Fibroblast of skin of right biceps (primary cell): ENCODE measurements at regions not wholly inside any gene's neighbourhood (a gene's known extent, or its start where the extent isn't known, plus 50 kb on each side); places are given as distances from the start of the nearest gene placed in this dataset.
A peak's percentile ranks its signal among the peaks of the same experiment; 100 is the strongest.
"Not testable (repeated sequence)": the region's sequence is repeated elsewhere in the genome, so short reads cannot be mapped to it uniquely, and the experiment has no call there.

Experiments used
- DNase-seq: peaks from one replicate; pipeline ENCODE4 v3.0.0-alpha.2; 2013

DNA sequence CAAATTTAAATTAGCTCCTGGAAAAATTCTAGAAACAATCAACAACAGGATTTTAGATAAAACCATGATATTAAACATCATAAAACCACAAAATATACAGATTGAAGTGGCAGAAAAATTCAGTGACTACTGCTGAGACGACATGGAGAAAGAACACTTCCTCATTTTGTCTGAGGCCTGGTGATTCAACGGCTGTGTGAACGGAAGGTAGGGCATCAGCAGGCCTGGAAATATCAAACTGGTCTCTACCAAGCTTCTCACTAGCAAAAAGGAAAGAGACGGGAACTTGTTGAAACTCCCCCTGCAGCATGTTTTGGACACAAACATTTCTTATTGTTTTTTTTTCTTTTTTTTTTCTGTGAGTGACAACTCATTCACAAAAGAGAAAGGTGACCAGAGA, 58.0 kb upstream of the AHI1 start:
- no peak for DNase-seq

DNA sequence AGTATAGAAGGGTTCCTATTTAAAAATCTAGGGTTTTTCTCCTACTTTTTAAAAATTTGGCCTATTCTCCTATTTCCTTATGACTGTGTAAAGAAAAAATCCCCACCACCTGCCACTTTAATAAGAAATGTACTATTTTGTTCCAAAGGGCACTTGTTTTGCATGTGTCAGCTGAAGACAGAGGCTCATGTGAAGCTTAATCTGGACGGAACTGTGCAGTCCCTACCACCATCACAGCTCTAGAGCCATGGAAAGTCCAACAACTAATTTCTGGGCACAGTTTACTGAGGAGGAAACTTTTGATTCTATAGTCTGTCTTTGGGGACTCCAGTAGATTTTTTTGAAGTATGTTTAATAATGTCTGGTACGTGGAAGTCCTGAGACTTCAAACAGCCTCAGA, 60.0 kb upstream of the AHI1 start:
- no peak for DNase-seq

DNA sequence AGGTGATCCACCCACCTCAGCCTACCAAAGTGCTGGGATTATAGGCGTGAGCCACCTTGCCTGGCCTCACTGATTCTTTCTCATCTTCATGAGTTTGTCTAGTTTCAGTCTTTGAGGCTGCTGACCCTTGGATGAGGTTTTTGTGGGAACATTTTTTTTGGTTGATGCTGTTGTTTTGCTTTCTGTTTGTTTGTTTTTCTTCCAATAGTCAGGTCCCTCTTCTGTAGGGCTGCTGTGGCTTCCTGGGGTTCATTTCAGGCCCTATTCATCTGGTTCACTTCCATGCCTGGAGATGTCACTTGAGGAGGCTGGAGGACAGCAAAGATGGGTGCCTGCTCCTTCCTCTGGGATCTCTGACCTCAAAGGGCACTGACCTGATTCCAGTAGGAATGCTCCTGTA, 68.1 kb upstream of the AHI1 start:
- not testable (repeated sequence) for DNase-seq

GRCh38 chr6:135566311-135567068, 69.0 kb upstream of the AHI1 start:
- no peak for DNase-seq

GRCh38 chr6:135567375-135568083, 70.0 kb upstream of the AHI1 start:
- no peak for DNase-seq

DNA sequence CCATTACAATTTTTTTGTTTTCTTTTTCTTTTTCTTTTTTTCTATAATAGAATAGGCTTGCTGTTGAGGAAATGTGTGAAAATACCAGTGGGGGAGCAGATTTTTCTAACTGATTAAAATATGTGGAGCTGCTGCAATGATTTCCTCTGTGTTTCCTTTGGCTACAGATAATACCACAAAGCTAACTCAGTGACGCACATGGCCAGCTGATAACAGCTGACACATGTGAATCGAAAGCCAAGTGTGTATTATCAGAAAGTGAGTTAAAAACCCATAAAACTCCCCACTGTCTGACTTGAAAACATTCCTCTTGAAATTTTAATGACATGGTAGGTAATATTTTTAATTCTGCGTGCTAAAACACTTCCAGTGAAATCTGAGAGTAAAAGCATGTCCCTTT, 70.8 kb upstream of the AHI1 start:
- DNase-seq = peak; percentile 92

DNA sequence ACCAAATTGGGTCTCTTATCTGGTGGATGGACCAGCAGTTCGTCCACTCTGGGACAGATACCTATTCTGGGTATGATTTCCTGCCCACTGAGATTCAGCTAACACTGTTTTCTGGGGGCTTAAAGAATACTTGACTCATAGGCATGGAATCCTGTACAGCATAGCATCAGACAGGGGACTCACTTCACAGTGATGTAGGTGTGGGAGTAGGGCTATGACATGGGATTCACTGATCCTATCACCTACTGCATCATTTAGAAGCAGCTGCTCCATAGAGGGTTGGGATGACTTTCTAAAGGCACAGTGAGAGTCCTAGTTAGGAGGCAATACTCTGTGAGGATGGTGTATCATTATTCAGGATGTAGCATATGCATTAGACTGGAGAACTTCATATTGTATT, 74.5 kb upstream of the AHI1 start:
- peak; percentile 43 for DNase-seq

DNA sequence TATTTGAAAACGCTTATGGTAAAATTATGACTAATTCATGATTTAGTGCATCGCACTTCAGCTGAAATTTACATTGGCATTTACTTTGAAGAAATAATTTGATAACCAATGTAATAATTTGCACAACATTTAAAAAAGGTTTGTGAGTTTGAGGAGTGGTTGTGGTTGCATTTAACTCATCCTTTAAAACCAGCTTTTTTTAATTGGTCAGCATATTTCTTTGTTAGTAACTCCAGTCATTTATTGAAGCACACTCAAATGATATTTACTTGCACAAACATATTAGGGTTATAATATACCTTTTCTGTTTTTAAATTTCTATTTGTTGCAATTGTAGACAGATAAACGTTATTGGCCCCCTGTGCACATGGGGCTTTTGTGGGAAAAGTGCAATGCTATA, 78.1 kb upstream of the AHI1 start:
- no peak for DNase-seq

- peak; percentile 91 for DNase-seq
These were observed 78.5 kb upstream of the AHI1 start for GRCh38 chr6:135576055-135576454.

DNA sequence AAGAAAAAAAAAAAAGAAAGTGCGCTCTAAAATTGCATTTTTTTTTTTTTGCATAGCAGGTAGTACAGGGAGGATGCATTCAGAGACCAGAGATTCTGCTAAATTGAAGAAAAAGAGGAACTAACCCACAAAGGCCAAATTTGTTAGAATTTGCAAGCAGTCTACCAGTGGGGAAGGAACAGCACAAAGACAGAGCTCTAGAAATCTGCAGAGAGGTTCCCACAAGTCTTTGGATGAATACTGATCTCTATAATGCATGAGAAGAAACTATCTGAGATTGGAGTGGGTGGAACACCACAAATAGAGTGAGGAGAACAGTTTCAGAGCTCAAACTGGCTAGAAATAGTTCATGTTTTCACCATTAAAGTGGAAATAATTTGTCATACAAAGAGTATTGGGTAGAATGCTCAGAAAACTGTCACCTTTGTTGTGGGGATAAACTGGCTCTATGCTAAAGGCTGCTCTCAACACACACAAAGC, 79.6 kb upstream of the AHI1 start:
- DNase-seq = no peak

- no peak for DNase-seq
These were observed 81.4 kb upstream of the AHI1 start for GRCh38 chr6:135578976-135579375.

DNA sequence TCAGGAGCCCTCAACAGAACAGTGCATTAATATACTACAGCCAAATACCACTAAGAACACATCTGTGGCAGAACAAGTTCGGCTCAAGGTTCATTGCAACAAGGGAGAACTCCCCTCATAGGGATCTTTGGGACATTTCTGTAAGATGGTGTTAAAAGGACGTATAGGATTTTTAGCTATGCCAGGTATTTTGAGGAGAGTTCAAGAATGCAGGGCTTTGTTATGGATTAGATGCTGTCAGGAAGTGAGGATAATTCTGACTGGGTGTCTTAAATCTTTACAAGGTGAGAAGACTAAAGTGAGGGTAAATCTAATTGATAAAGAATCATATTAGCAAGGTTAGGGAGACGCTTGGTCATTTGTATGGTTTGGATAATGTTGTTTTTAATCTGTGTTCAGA, 83.7 kb upstream of the AHI1 start:
- DNase-seq = no peak

- DNase-seq = peak; percentile 78
These were observed 85.8 kb upstream of the AHI1 start for GRCh38 chr6:135583256-135583761.

- no peak for DNase-seq
These were observed 88.8 kb upstream of the AHI1 start for GRCh38 chr6:135586388-135586787.

DNA sequence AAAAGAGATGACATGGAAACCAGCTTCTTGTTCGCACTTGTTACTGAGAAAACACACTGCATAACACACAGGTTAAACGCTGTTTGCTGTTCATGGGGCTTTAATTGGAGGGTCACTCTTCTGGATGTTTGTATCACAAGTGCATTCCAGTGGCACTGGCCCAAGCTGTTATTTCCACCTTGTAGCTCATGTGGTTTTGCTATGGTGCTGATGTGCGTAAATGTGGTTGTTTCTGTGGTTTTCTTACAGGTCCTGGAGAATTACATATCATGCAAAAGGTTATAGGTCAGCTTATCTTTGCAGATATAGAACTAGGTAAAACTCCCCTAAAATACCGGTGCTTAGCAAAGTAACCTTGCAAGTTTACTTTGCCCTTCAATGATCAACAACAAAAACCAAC, 89.3 kb upstream of the AHI1 start:
- DNase-seq = no peak

- peak; percentile 48 for DNase-seq
These were observed 94.7 kb upstream of the AHI1 start for GRCh38 chr6:135592276-135592675.

- DNase-seq = no peak
These were observed 96.5 kb upstream of the AHI1 start for GRCh38 chr6:135594000-135594399.

DNA sequence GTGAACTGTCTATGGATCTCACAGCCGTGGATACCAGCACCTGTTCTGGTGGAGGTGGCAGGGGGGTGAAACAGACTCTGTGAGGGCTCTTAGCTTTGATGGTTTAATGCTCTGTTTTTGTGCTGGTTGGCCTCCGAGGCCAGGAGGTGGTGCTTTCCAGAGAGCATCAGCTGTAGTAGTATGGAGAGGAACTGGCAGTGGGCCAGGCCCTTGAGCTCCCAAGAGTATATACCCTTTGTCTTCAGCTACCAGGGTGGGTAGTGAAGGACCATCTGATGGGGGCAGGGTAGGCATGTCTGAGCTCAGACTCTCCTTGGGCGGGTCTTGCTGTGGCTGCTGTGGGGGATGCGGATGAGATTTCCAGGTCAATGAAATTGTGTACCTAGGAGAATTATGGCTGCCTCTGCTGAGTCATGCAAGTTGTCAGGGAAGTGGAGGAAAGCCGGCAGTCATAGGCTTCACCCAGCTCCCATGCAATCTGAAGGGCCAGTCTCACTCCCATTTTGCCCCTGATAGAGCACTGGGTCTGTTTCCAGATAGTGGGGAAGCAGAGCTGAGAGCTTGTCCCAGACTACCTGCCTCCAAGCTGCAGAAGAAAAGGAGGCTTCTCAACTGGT, 102.7 kb upstream of the AHI1 start:
- DNase-seq = no peak

DNA sequence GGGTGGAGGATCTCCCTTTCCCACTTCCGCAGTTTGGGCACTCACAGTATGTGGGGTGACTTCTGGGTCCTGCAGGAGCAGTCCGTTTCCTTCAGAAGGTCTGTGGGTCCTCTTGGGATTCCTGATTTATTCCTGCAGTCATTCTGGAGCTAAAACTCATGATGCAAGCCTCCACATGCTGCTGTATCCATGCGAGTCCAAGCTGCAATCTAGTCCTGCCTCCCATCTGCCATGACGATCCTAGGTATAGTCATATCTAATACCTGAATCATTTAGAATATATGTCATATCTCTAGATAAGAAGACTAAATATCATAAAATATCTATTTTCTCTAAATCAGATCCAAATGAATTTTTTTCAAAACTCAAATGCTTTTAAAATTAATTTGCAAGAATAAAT, 103.4 kb upstream of the AHI1 start:
- DNase-seq = no peak

GRCh38 chr6:135601857-135602256, 104.3 kb upstream of the AHI1 start:
- DNase-seq = no peak

GRCh38 chr6:135603249-135603648, 105.7 kb upstream of the AHI1 start:
- no peak for DNase-seq

GRCh38 chr6:135604035-135604860, 106.7 kb upstream of the AHI1 start:
- no peak for DNase-seq

DNA sequence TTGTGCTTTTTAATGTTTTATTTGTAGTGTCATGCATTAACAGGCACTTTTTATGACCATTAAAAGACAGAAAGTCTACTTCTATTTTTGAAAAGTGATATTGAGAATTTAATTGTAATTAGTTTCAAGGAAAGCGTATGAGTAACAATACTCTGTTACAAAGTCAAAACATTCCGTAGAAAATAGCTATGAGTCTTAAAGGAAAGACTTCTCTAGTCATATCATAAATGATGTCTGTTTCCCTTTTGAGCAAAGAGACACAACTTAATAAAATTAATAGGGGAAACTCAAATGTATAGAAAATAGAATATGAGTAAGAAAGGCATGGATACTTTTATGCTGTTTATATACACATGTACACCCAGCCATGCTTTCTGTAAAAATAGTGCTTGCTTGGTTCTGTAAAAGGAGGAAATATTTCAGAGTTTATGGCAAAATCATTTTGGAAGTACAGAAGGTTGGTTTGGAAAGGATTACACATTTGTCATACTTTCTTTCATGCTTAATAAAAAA, 107.8 kb upstream of the AHI1 start:
- DNase-seq = no peak
